HCT116 (cell line): ENCODE measurements at regions not wholly inside any gene's neighbourhood (a gene's known extent, or its start where the extent isn't known, plus 50 kb on each side); places are given as distances from the start of the nearest gene placed in this dataset.

Source experiments
- ATAC-seq: fragments of 200-7000 bp; cut with Tn5 transposase; 2 replicates; pipeline ENCODE4 v1.9.1; 2020; ENCODE audit warnings: mild to moderate bottlenecking, moderate library complexity
- BruUV-seq: library from RNA; stranded (reverse); fragments of 400-500 nt; replicated peaks from 2 replicates; lab custom pipeline; 2021; lab: Mats Ljungman, UMichigan
- CTCF ChIA-PET: fragments of 300-600 bp; sonication (Branson Sonifier 250); formaldehyde crosslinking; loops from one replicate; lab custom pipeline; 2021; ENCODE audit warnings: antibody characterized with exemption; lab: Charles Lee
- POLR2A ChIA-PET: fragments of 300-600, 350-600 bp; sonication (Branson Sonifier 250); formaldehyde crosslinking; loops from one replicate; lab custom pipeline; 2021; ENCODE audit warnings: antibody characterized with exemption; lab: Charles Lee
- RAD21 ChIA-PET, 2 experiments: fragments of 300-600 bp; sonication (Branson Sonifier 250); formaldehyde crosslinking; loops; one replicate each; lab custom pipeline; 2023; ENCODE audit warnings: low total read pairs in 2 of 2; ENCODE audit not compliant: uncharacterized antibody in 2 of 2, unreplicated experiment in 2 of 2, low non-redundant PET in 1 of 2; lab: Charles Lee
- DNase-seq: peaks from one replicate; pipeline ENCODE4 v3.0.0-alpha.2; 2010; ENCODE audit warnings: low read depth, low spot score
- H2AFZ ChIP-seq: fragments of 200-600 bp; shearing (Covaris generic), sonication (generic); 2 replicates; pipeline ENCODE4 v1.6.1; 2017; ENCODE audit warnings: low read depth, mixed run types, mixed read lengths, antibody characterized with exemption, low read length; ENCODE audit not compliant: poor library complexity, severe bottlenecking
- H3K27ac ChIP-seq: 2 replicates; pipeline ENCODE4 v1.5.1; 2012; ENCODE audit warnings: low read depth, low read length
- H3K27me3 ChIP-seq: fragments of 200-600 bp; sonication (generic); 2 replicates; pipeline ENCODE4 v1.6.1; 2016; ENCODE audit warnings: mixed run types, low read length, mixed read lengths; ENCODE audit not compliant: insufficient read depth
- H3K36me3 ChIP-seq, 2 experiments: fragments of 200-500 bp in 1 of 2; fragments of 200-600 bp in 1 of 2; sonication (Bioruptor generic) in 1 of 2; sonication (generic) in 1 of 2; 2 replicates each; pipeline versions ENCODE4 v1.5.1 to v1.6.1; 2014 to 2016; ENCODE audit warnings: low read length in 2 of 2, inconsistent platforms in 1 of 2, mixed read lengths in 1 of 2, mixed run types in 1 of 2; ENCODE audit not compliant: insufficient read depth in 2 of 2, control insufficient read depth in 1 of 2
- H3K4me1 ChIP-seq, 2 experiments: fragments of 200-600 bp in 1 of 2; sonication (generic) in 1 of 2; 2 replicates each; pipeline versions ENCODE4 v1.5.1 to v1.6.1; 2012 to 2017; ENCODE audit warnings: low read length in 2 of 2, inconsistent platforms in 1 of 2, mild to moderate bottlenecking in 1 of 2, mixed read lengths in 1 of 2, mixed run types in 1 of 2, moderate library complexity in 1 of 2; ENCODE audit not compliant: insufficient read depth in 2 of 2, control insufficient read depth in 1 of 2
- H3K4me2 ChIP-seq: fragments of 200-600 bp; sonication (generic); 2 replicates; pipeline ENCODE4 v1.6.1; 2017; ENCODE audit warnings: mixed run types, low read length, mixed read lengths
- H3K4me3 ChIP-seq, 2 experiments: fragments of 200-600 bp in 1 of 2; sonication (generic) in 1 of 2; replicated peaks in 1 of 2; 2 replicates each; pipeline ENCODE4 v1.5.1; 2011 to 2016; ENCODE audit warnings: low read length in 2 of 2, control low read depth in 1 of 2, low read depth in 1 of 2, mild to moderate bottlenecking in 1 of 2, mixed read lengths in 1 of 2, mixed run types in 1 of 2
- H3K79me2 ChIP-seq: fragments of 200-600 bp; sonication (generic); 2 replicates; pipeline ENCODE4 v1.6.1; 2017; ENCODE audit warnings: mild to moderate bottlenecking, mixed run types, low read length, moderate library complexity, mixed read lengths; ENCODE audit not compliant: insufficient read depth
- H3K9ac ChIP-seq: fragments of 200-600 bp; sonication (generic); 2 replicates; pipeline ENCODE4 v1.6.1; 2016; ENCODE audit warnings: low read length, mixed read lengths
- H3K9me2 ChIP-seq: fragments of 200-600 bp; sonication (generic), shearing (Covaris generic); 2 replicates; pipeline ENCODE4 v1.6.1; 2017; ENCODE audit warnings: mixed run types, mild to moderate bottlenecking, moderate library complexity; ENCODE audit not compliant: insufficient read depth
- H3K9me3 ChIP-seq, 2 experiments: fragments of 200-500 bp in 1 of 2; fragments of 200-600 bp in 1 of 2; sonication (Bioruptor generic) in 1 of 2; sonication (generic) in 1 of 2; 2 replicates each; pipeline ENCODE4 v1.6.1; 2014 to 2017; ENCODE audit warnings: low read length in 2 of 2, mixed read lengths in 2 of 2, inconsistent platforms in 1 of 2, low read depth in 1 of 2, mild to moderate bottlenecking in 1 of 2, mixed run types in 1 of 2, moderate library complexity in 1 of 2; ENCODE audit not compliant: control insufficient read depth in 1 of 2, insufficient read depth in 1 of 2
- H4K20me1 ChIP-seq: fragments of 200-600 bp; sonication (generic), shearing (Covaris generic); 2 replicates; pipeline ENCODE4 v1.6.1; 2017; ENCODE audit warnings: mixed run types, mild to moderate bottlenecking, moderate library complexity; ENCODE audit not compliant: insufficient read depth
- EGR1 ChIP-seq: IDR thresholded peaks from 2 replicates; pipeline ENCODE4 v1.6.1; 2012; ENCODE audit warnings: low read depth
- ELF1 ChIP-seq: IDR thresholded peaks from 2 replicates; pipeline ENCODE4 v1.6.1; 2012; ENCODE audit warnings: low read depth, borderline replicate concordance
- EZH2 ChIP-seq: fragments of 200-600 bp; sonication (generic); IDR thresholded peaks from 2 replicates; pipeline ENCODE4 v1.6.1; 2017; ENCODE audit warnings: antibody characterized with exemption, mixed run types
- MAX ChIP-seq: IDR thresholded peaks from 2 replicates; pipeline ENCODE4 v1.6.1; 2012
- REST ChIP-seq: IDR thresholded peaks from 2 replicates; pipeline ENCODE4 v1.6.1; 2012; ENCODE audit warnings: low read depth
- SIN3A ChIP-seq: IDR thresholded peaks from 2 replicates; pipeline ENCODE4 v1.6.1; 2012; ENCODE audit warnings: low read depth
- SP1 ChIP-seq: IDR thresholded peaks from 2 replicates; pipeline ENCODE4 v1.6.1; 2012; ENCODE audit warnings: low read depth
- SRF ChIP-seq: IDR thresholded peaks from 2 replicates; pipeline ENCODE4 v1.6.1; 2012; ENCODE audit warnings: low read depth
- TCF7L2 ChIP-seq: IDR thresholded peaks from 2 replicates; pipeline ENCODE4 v1.7.0; 2011; ENCODE audit warnings: borderline replicate concordance, inconsistent platforms; ENCODE audit not compliant: insufficient read depth, insufficient read length; ENCODE audit errors: extremely low read depth
- YY1 ChIP-seq: IDR thresholded peaks from 2 replicates; pipeline ENCODE4 v1.6.1; 2011; ENCODE audit warnings: low read length, low read depth, moderate library complexity, mild to moderate bottlenecking; ENCODE audit not compliant: insufficient replicate concordance; ENCODE audit errors: extremely low read depth
- ZBTB33 ChIP-seq: IDR thresholded peaks from 2 replicates; pipeline ENCODE4 v1.6.1; 2011; ENCODE audit warnings: mild to moderate bottlenecking, low read length, moderate library complexity; ENCODE audit not compliant: insufficient replicate concordance; ENCODE audit errors: extremely low read depth
- ZNF274 ChIP-seq: fragments of 200-500 bp; sonication (Bioruptor generic); IDR thresholded peaks from 2 replicates; pipeline ENCODE4 v1.6.1; 2014; ENCODE audit warnings: mild to moderate bottlenecking, low read depth, low read length, inconsistent platforms
- intact Hi-C: fragments of 100-400 bp; cut with micrococcal nuclease; formaldehyde crosslinking; loops from 2 replicates; pipeline ENCODE4 v1.10.0; 2022

GRCh38 chr10:130934293-130935127, 377.0 kb downstream of the TCERG1L start:
- intact Hi-C loops: no loop called here
- no peak overlapping the region for H3K9ac ChIP-seq
- no peaks in the 10 kb centered on the region for H3K9me2 ChIP-seq
- H3K36me3 ChIP-seq: no peaks in the 10 kb centered on the region
- H3K4me1 ChIP-seq: no peaks in the 10 kb centered on the region
- ChIA-PET CTCF (no interaction called here), POLR2A (no interaction called here), RAD21 (no interaction called here)
- ATAC-seq: no peak
- H3K27ac ChIP-seq: no peak overlapping the region
- DNase-seq: no peak
- no peak overlapping the region for H3K4me3 ChIP-seq
- BruUV-seq: no TSS peak
- no peaks in the 10 kb centered on the region for H3K27me3 ChIP-seq
- H3K9me3 ChIP-seq: no peaks in the 10 kb centered on the region
- no peak overlapping the region for H3K4me2 ChIP-seq
- no peak overlapping the region for H2AFZ ChIP-seq
- H4K20me1 ChIP-seq: no peaks in the 10 kb centered on the region
- TF ChIP-seq TCF7L2 (no peak), MAX (no peak), SRF (no peak), ZNF274 (no peak), EZH2 (no peak), ZBTB33 (no peak), SIN3A (no peak), ELF1 (no peak), EGR1 (no peak), REST (no peak), SP1 (no peak), YY1 (no peak)
- H3K79me2 ChIP-seq: no peaks in the 10 kb centered on the region
